Gastrocnemius medialis (tissue), 4 donors: ENCODE measurements at regions not wholly inside any gene's neighbourhood (a gene's known extent, or its start where the extent isn't known, plus 50 kb on each side); places are given as distances from the start of the nearest gene placed in this dataset.

Experiments
- ATAC-seq, 2 donors: fragments of 150-250 bp; one replicate each; pipeline ENCODE4 v1.9.1; 2016
- DNase-seq, 2 donors: peaks; one replicate each; pipeline ENCODE4 v3.0.0-alpha.2; 2019
- H3K27ac ChIP-seq, 4 donors: fragments of 200-600 bp; sonication (generic); 1 replicate in 1 of 4; 2 replicates in 3 of 4; pipeline ENCODE4 v1.5.1; 2016 to 2018; ENCODE audit warnings: mild to moderate bottlenecking in 2 of 4, moderate library complexity in 1 of 4
- H3K27me3 ChIP-seq, 3 donors: fragments of 200-600 bp; sonication (generic) in 2 of 3; 1 replicate in 1 of 3; 2 replicates in 2 of 3; pipeline versions ENCODE4 v1.5.1 to v1.6.0; 2016 to 2019; ENCODE audit warnings: mild to moderate bottlenecking in 1 of 3, moderate library complexity in 1 of 3
- H3K36me3 ChIP-seq, 2 donors: fragments of 200-600 bp; sonication (generic) in 1 of 2; one replicate each; pipeline ENCODE4 v1.5.1; 2017 to 2018
- H3K4me1 ChIP-seq, 2 donors: fragments of 200-600 bp; sonication (generic) in 1 of 2; one replicate each; pipeline ENCODE4 v1.5.1; 2016 to 2017; ENCODE audit warnings: mild to moderate bottlenecking in 2 of 2
- H3K4me3 ChIP-seq, 4 donors: fragments of 200-600 bp; sonication (generic) in 3 of 4; 1 replicate in 1 of 4; 2 replicates in 3 of 4; pipeline ENCODE4 v1.5.1; 2016 to 2019; ENCODE audit warnings: mild to moderate bottlenecking in 2 of 4
- H3K9me3 ChIP-seq, 3 donors: fragments of 200-600 bp; sonication (generic) in 2 of 3; 1 replicate in 1 of 3; 2 replicates in 2 of 3; pipeline ENCODE4 v1.5.1; 2016 to 2019
- POLR2A ChIP-seq, 2 donors: fragments of 450-650 bp; IDR thresholded peaks; one replicate each; pipeline ENCODE4 v1.6.1; 2017; ENCODE audit warnings: antibody characterized with exemption in 2 of 2, mild to moderate bottlenecking in 2 of 2, moderate library complexity in 2 of 2
- in situ Hi-C, 4 donors: fragments of 200-750 bp; cut with MboI; loops; one replicate each; pipeline versions ENCODE4 v1.15.0 to v1.8.0; 2017; ENCODE audit warnings: low sequenced_read_pairs in 4 of 4
- intact Hi-C: fragments of 100-400 bp; cut with DNase I; formaldehyde crosslinking; loops from one replicate; pipeline ENCODE4 v1.15.1; 2023; ENCODE audit warnings: low total_unique reads
- TF ChIP-seq, protein P1 (sequence below), 5 experiments: fragments of 450-650 bp in 3 of 5; fragments of 200-600 bp in 2 of 5; sonication (generic) in 2 of 5; IDR thresholded peaks in 4 of 5; conservative IDR thresholded peaks in 1 of 5; 1 replicate in 4 of 5; 2 replicates in 1 of 5; pipeline ENCODE4 v1.5.1; 2016 to 2019; ENCODE audit warnings: antibody characterized with exemption in 5 of 5, mild to moderate bottlenecking in 3 of 5, moderate library complexity in 3 of 5

DNA sequence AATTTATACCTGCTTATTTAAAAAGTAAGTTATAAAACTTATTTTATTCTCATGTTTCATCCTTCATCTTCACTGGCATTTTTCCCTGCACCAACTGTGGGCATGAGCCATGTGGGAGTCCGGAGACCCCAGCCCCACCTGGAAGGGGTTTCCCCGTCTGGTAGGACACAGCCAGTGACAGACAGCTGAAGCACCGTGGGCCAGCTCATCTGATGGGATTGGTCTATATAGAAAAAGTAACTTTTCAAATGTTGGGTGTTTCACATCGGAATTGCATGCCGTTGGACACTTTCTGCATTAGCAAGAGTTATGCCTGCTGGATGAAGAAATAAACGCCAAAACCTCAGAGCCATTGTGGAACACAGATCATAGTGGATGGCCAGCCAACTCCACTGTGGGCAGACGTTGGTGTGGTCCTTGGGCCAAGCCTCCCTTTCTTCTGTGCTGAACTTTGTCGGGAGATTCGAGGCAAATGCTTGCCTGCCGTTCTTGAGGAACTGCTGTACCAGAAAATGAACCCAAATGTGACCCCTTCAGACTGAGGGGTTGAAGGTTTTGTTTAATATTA lies 1329.3 kb downstream of the TBC1D22A start:
- H3K4me1 ChIP-seq, result no peaks in the 10 kb centered on the region
- DNase-seq (no peak), ATAC-seq (no peak)
- H3K27ac ChIP-seq, result no peak overlapping the region
- H3K9me3 ChIP-seq, result no peaks in the 10 kb centered on the region
- intact Hi-C loops (no loop called here), in situ Hi-C loops (no loop called here)
- no peak for TF ChIP-seq POLR2A (IDR thresholded peaks at IDR 0.05)
- TF ChIP-seq, protein P1, sequence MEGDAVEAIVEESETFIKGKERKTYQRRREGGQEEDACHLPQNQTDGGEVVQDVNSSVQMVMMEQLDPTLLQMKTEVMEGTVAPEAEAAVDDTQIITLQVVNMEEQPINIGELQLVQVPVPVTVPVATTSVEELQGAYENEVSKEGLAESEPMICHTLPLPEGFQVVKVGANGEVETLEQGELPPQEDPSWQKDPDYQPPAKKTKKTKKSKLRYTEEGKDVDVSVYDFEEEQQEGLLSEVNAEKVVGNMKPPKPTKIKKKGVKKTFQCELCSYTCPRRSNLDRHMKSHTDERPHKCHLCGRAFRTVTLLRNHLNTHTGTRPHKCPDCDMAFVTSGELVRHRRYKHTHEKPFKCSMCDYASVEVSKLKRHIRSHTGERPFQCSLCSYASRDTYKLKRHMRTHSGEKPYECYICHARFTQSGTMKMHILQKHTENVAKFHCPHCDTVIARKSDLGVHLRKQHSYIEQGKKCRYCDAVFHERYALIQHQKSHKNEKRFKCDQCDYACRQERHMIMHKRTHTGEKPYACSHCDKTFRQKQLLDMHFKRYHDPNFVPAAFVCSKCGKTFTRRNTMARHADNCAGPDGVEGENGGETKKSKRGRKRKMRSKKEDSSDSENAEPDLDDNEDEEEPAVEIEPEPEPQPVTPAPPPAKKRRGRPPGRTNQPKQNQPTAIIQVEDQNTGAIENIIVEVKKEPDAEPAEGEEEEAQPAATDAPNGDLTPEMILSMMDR (IDR thresholded peaks at IDR 0.05 in 4 of 5, conservative IDR thresholded peaks at IDR 0.05 in 1 of 5), result no peak
- no peak overlapping the region for H3K4me3 ChIP-seq
- no peaks in the 10 kb centered on the region for H3K36me3 ChIP-seq
- H3K27me3 ChIP-seq, result peaks cover 0 to 3% (median 0%) of the 10 kb centered on the region in 3 donors

DNA sequence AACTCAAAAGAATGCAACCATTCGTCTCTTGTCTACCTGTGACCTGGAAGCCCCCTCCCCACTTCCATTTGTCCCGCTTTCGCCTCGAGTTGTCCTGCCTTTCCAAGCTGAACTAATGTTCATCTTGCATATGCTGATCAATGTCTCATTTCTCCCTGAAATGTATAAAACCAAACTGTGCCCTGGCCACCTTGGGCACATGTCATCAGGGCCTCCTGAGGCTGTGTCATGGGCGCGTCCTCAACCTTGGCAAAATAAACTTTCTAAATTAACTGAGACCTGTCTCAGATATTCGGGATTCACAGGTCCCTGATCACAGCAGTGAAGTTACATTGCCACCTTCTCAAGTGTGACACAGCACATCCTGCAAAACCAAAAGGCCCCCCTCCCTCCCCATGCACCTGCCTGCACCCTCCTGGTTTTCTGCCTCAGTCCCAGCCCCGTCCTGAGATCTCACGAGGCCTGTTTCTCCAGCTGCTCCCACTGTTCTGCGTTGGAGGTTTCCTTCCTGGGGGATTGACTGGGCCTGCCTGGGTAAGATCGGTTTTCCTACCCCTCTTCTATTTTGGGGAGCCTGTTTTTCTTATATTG lies 1328.7 kb downstream of the TBC1D22A start:
- H3K27me3 ChIP-seq, result peaks cover 0 to 3% (median 0%) of the 10 kb centered on the region in 3 donors
- DNase-seq (no peak), ATAC-seq (no peak)

DNA sequence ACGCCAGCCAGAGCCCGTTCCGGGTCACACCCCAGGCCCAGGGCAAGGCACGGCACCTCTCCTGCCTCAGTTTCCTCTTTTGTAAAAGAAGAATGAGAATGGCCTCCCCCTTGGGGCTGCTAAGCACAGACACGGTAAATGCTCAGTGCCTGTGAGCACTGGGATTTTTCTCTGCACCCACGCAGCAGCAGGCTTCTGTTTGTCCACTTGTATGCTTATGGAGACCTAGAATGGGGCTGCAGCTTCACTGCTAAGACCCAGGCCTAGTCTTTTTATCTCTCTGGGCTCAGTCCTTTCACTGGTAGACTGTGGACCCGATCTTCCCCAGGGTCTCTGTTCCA lies 1327.9 kb downstream of the TBC1D22A start:
- peaks cover 0 to 3% (median 0%) of the 10 kb centered on the region in 3 donors for H3K27me3 ChIP-seq

More for the DNA sequence above, 1328.7 kb downstream of the TBC1D22A start:
- in situ Hi-C loops, result no loop called here
- Histone ChIP-seq H3K9me3 (no peaks in the 10 kb centered on the region), H3K27ac (no peak overlapping the region), H3K4me1 (no peaks in the 10 kb centered on the region), H3K36me3 (no peaks in the 10 kb centered on the region), H3K4me3 (no peak overlapping the region)
- TF ChIP-seq POLR2A (IDR thresholded peaks at IDR 0.05), result no peak
- TF ChIP-seq, protein P1 (IDR thresholded peaks at IDR 0.05 in 4 of 5, conservative IDR thresholded peaks at IDR 0.05 in 1 of 5), result no peak
- intact Hi-C loops, result no loop called here

DNA sequence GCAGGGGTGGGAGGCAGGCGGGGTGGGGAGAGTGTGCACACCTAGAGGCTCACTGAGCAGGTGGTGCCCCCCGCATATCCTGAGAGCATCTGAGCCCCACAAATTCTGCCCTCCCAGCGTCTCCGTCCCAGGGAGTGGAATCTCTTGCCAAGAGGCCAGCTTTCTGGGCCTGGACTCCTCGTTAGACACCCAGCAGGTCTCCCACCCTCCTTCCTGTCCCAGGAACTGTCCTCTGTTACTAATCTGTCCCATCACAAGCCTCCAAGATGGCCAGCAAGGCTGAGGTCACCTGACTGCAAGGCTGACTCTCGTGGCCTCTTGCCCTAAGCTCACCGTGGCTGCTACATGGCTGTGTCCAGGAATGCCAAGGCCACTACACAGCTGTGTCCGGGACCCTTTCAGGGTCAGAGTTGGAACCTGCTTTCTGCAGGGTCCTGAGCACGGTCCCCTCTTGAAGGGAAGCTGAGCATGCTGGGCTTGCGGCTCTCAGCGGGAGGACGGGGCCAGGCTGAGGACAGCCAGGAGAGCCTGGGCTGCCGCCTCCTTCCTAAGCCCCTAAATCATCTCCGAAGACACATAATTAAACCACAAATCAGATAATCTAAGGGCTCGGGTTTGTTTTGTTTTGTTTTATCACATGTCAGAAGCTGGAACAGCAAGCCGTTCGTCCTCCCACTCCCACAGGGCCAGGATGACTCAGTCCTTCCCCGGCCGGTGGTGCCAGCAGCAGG lies 1327.3 kb downstream of the TBC1D22A start:
- Histone ChIP-seq H3K36me3 (no peaks in the 10 kb centered on the region), H3K9me3 (no peaks in the 10 kb centered on the region), H3K27me3 (no peaks in the 10 kb centered on the region), H3K27ac (peak overlapping the region in 1 of 4 donors; percentile 25), H3K4me3 (peak overlapping the region in 2 of 4 donors; percentile 13 to 28), H3K4me1 (no peaks in the 10 kb centered on the region)
- ATAC-seq, result peak; percentile 54 to 62
- peak; percentile 13 to 37 for DNase-seq
- intact Hi-C loops, result no loop called here
- in situ Hi-C loops, result no loop called here
- TF ChIP-seq, protein P1 (IDR thresholded peaks at IDR 0.05 in 4 of 5, conservative IDR thresholded peaks at IDR 0.05 in 1 of 5), result no peak
- TF ChIP-seq POLR2A (IDR thresholded peaks at IDR 0.05), result no peak

More for the DNA sequence above, 1327.9 kb downstream of the TBC1D22A start:
- TF ChIP-seq, protein P1 (IDR thresholded peaks at IDR 0.05 in 4 of 5, conservative IDR thresholded peaks at IDR 0.05 in 1 of 5), result no peak
- TF ChIP-seq POLR2A (IDR thresholded peaks at IDR 0.05), result no peak
- ATAC-seq (no peak), DNase-seq (no peak)
- Histone ChIP-seq H3K4me1 (no peaks in the 10 kb centered on the region), H3K27ac (no peak overlapping the region), H3K4me3 (peak overlapping the region in 2 of 4 donors; percentile 13 to 28), H3K36me3 (no peaks in the 10 kb centered on the region), H3K9me3 (no peaks in the 10 kb centered on the region)
- intact Hi-C loops, result no loop called here
- in situ Hi-C loops, result no loop called here
